ENCODE measurements at regions not wholly inside any gene's neighbourhood (a gene's known extent, or its start where the extent isn't known, plus 50 kb on each side); places are given as distances from the start of the nearest gene placed in this dataset.

DNA sequence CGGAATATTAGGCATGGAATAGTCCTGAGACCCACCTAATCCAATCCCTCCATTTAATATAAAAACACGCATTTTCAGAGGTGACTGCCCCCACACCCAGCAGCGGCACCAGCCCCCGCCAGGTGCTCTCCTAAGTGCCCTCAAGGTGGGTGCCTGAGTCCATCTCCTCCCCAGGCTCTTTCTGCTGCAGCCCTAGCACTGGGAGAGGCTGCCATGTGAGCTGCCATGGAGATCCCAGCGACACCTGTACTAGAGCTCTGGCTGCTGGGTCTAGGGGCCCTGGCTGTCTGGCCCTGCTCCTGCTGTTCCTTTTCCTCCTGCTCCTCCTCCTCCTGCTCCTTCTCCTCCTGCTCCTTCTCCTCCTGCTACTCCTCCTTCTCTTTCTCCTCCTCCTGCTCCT is 191.1 kb upstream of the BMPER start:
- intact Hi-C loops (cut with DNase I), result no loop called here
- TF ChIP-seq, protein P1, sequence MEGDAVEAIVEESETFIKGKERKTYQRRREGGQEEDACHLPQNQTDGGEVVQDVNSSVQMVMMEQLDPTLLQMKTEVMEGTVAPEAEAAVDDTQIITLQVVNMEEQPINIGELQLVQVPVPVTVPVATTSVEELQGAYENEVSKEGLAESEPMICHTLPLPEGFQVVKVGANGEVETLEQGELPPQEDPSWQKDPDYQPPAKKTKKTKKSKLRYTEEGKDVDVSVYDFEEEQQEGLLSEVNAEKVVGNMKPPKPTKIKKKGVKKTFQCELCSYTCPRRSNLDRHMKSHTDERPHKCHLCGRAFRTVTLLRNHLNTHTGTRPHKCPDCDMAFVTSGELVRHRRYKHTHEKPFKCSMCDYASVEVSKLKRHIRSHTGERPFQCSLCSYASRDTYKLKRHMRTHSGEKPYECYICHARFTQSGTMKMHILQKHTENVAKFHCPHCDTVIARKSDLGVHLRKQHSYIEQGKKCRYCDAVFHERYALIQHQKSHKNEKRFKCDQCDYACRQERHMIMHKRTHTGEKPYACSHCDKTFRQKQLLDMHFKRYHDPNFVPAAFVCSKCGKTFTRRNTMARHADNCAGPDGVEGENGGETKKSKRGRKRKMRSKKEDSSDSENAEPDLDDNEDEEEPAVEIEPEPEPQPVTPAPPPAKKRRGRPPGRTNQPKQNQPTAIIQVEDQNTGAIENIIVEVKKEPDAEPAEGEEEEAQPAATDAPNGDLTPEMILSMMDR (IDR thresholded peaks at IDR 0.05), result no peak
- TF ChIP-seq POLR2AphosphoS5 (IDR thresholded peaks at IDR 0.05; ENCODE audit: insufficient read depth in 1 of 2, low read depth in 1 of 2) (no peak), POLR2A (IDR thresholded peaks at IDR 0.05) (no peak)
- Histone ChIP-seq H3K36me3 (no peaks in the 10 kb centered on the region), H3K9me3 (no peaks in the 10 kb centered on the region), H3K27me3 (no peaks in the 10 kb centered on the region), H3K27ac (no peak overlapping the region), H3K4me1 (peaks cover 13% of the 10 kb centered on the region), H3K4me3 (no peak overlapping the region)
- no peak for DNase-seq (ENCODE audit: extremely low spot score in 2 of 2)

DNA sequence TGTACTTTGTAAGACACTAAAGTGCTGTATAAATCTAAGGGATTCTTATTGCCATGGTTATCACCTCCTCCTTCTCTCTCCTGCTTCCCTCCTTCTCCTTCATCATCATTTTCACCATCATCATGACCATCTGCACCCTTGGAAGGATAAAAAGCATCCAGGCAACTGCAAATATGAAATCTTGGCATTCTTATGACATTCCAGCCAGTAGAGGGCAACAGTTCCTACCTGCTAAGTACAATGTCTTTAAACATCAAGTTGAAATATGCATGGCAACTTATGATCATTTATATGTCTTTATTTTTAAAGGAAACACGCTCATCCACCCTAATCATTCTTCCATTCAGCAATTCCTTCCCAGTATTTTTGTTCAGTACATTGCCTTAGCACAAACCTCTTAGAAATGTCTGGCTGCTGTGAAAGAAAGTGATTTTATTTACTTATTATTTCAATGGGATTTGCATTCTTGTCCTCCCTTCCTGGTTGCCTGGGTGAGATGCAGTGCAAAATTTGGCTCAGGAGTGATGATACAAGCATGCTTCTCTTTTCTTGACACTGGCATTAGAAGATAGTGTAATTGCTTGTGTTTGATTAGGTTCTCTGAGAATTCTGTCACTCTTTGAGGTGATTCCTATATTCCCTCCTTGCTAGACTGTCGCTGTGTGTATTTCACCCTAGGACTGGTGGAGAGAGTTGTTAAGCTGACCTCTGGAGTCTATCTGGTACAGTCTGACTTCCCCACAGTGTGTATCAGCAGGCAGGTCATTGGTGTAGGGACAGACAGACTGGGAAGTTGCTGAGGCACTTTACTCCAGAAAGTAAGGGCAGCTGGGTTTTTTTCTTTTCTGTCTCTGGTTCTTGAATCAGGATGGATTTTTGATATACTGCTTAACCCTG is 188.5 kb upstream of the BMPER start:
- DNase-seq (ENCODE audit: extremely low spot score in 2 of 2), result no peak
- H3K36me3 ChIP-seq, result no peaks in the 10 kb centered on the region
- TF ChIP-seq POLR2AphosphoS5 (IDR thresholded peaks at IDR 0.05; ENCODE audit: insufficient read depth in 1 of 2, low read depth in 1 of 2) (no peak), POLR2A (IDR thresholded peaks at IDR 0.05) (no peak)
- TF ChIP-seq, protein P1 (IDR thresholded peaks at IDR 0.05), result peak in 2 of 3 experiments; percentile 20 to 55
- no peak overlapping the region for H3K27ac ChIP-seq
- H3K27me3 ChIP-seq, result no peaks in the 10 kb centered on the region
- H3K9me3 ChIP-seq, result no peaks in the 10 kb centered on the region
- H3K4me1 ChIP-seq, result peaks cover 14% of the 10 kb centered on the region
- intact Hi-C loops (cut with DNase I), result no loop called here
- H3K4me3 ChIP-seq, result no peak overlapping the region

DNA sequence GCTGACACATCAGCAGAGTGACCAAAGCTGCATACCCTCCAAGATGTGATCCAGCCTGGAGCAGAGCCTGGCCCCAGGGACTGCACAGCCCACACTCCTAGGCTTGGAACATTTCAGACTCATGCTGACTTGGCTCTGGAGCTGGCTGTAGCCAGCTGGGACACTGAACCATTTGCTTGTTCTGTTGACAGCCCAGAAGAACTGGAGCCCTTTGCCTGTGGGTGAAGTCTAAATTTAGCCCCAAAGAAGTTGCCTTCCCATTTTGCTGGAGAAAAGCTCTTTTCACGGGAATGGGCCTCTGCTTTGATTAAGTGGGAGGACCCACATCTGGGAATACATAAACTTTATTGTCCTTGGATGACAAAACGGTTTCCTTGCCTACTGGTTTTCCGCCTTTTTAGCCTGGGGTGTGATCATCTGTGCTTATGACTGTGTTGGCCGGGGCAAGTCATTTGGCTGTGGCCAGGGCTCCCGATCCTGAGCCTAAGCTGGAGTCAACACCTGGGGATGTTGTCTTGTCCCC is 186.2 kb upstream of the BMPER start:
- Histone ChIP-seq H3K36me3 (no peaks in the 10 kb centered on the region), H3K27me3 (no peaks in the 10 kb centered on the region), H3K4me1 (peaks cover 14% of the 10 kb centered on the region), H3K9me3 (no peaks in the 10 kb centered on the region), H3K27ac (no peak overlapping the region), H3K4me3 (no peak overlapping the region)
- intact Hi-C loops (cut with DNase I), result no loop called here
- no peak for TF ChIP-seq POLR2AphosphoS5 (IDR thresholded peaks at IDR 0.05; ENCODE audit: insufficient read depth in 1 of 2, low read depth in 1 of 2)
- TF ChIP-seq, protein P1 (IDR thresholded peaks at IDR 0.05), result no peak
- no peak for TF ChIP-seq POLR2A (IDR thresholded peaks at IDR 0.05)
- DNase-seq (ENCODE audit: extremely low spot score in 2 of 2), result no peak

DNA sequence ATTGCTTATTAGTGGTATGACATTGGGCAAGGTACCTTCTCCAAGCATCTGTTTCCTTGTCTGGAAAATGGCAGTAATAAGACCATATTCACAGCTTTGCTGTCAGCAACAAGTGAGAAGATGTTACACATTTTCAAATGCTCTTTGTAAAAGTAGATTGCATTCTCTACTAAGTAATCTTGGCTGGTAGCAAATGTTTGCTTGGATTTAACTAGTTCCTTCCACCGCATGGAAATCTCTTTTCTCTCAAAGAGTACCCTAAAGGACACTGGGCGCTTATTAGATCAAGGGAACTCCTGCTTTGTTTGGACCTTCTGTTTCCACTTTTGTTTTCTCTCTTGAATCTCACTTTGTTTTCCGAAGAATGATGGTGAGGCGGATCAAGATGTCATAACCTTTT is 185.2 kb upstream of the BMPER start:
- Histone ChIP-seq H3K4me1 (peaks cover 14% of the 10 kb centered on the region), H3K36me3 (no peaks in the 10 kb centered on the region), H3K27me3 (no peaks in the 10 kb centered on the region), H3K27ac (no peak overlapping the region), H3K4me3 (no peak overlapping the region), H3K9me3 (no peaks in the 10 kb centered on the region)
- no peak for DNase-seq (ENCODE audit: extremely low spot score in 2 of 2)
- TF ChIP-seq POLR2A (IDR thresholded peaks at IDR 0.05) (no peak), POLR2AphosphoS5 (IDR thresholded peaks at IDR 0.05; ENCODE audit: insufficient read depth in 1 of 2, low read depth in 1 of 2) (no peak)
- TF ChIP-seq, protein P1 (IDR thresholded peaks at IDR 0.05), result no peak
- intact Hi-C loops (cut with DNase I), result no loop called here

DNA sequence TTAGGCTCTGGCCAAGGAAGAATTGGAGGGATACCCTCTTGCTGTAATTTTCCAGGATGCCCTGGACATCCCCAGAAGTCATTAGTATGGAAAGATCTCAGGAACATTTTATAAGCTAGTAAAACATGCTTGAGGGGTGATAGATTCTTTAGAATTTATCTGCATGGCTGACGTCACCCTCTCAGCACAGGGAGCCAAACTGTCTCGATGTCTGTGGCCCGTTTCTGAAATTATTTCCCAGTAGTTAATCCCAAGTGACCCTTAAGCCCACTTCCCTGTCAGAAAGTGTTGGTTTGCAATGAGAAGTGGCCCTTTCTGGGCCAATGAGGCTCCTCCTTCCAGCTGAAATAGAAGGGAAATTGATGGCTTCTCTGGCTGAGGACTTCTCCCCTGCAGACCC is 184.5 kb upstream of the BMPER start:
- H3K9me3 ChIP-seq, result no peaks in the 10 kb centered on the region
- H3K27me3 ChIP-seq, result no peaks in the 10 kb centered on the region
- no peak overlapping the region for H3K27ac ChIP-seq
- H3K4me1 ChIP-seq, result peaks cover 14% of the 10 kb centered on the region
- TF ChIP-seq POLR2AphosphoS5 (IDR thresholded peaks at IDR 0.05; ENCODE audit: insufficient read depth in 1 of 2, low read depth in 1 of 2) (no peak), POLR2A (IDR thresholded peaks at IDR 0.05) (no peak)
- TF ChIP-seq, protein P1 (IDR thresholded peaks at IDR 0.05), result no peak
- H3K4me3 ChIP-seq, result no peak overlapping the region
- no peaks in the 10 kb centered on the region for H3K36me3 ChIP-seq
- DNase-seq (ENCODE audit: extremely low spot score in 2 of 2), result no peak
- intact Hi-C loops (cut with DNase I), result no loop called here
